ENCODE measurements at regions not wholly inside any gene's neighbourhood (a gene's known extent, or its start where the extent isn't known, plus 50 kb on each side); places are given as distances from the start of the nearest gene placed in this dataset.
A peak's percentile ranks its signal among the peaks of the same experiment; 100 is the strongest.

DNA sequence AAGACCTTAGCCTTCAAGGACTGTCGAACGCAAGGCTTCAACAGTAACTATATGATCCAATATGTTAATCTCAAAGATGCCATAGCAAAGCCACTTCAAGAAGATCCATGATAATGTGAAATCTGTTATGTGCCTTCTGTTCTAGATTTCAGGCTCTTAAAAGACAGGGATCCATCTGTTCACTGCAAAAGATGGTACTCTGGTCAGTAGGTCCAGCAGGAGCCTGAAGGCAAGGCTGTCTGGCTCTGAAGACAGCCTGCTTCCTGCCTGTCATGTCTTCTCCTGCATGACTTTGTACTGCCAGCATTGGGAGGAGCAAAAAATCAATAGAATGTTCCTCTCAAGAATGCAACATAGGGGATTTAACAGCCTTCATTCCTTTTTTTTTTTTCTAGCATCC lies 270.8 kb upstream of the PARD3B start:
- no peak for DNase-seq (ENCODE audit: low spot score)

DNA sequence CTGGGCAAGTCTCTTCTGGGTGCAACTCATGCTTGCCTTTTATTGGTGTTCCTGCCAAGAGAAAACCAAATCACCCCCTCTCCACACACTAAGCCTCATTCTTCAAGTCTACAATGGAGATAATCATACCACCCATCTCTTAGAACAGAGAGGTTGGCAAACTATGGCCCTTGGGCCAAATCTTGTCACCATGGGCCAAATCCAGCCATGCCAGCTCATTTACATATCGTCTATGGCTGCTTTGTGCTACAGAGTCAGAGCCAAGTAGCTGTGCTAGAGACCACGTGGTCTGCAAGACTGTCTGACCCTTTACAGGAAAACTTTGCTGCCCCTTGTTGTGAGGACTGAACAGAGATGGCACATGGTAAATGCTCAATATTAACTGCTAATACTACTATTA lies 270.3 kb upstream of the PARD3B start:
- peak; percentile 96 for DNase-seq (ENCODE audit: low spot score)

DNA sequence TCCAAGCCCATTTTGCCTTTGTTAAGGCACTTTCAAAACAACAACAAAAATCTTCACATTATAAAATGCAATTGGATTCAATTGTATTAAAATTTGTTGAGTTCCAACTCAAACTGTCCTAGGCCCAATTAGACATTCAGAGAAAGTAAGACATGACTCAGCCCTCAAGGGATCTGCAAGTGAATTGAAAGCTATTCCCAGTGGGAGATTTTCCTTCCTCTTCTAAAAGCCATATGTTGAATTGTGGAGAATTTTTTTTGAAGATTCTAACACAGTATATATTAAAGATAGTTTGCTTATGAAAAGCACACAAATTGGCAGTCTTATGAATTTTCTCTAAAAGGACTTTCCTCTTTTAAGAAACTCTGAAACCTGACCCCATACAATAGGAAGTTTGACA lies 268.0 kb upstream of the PARD3B start:
- DNase-seq (ENCODE audit: low spot score) = no peak

DNA sequence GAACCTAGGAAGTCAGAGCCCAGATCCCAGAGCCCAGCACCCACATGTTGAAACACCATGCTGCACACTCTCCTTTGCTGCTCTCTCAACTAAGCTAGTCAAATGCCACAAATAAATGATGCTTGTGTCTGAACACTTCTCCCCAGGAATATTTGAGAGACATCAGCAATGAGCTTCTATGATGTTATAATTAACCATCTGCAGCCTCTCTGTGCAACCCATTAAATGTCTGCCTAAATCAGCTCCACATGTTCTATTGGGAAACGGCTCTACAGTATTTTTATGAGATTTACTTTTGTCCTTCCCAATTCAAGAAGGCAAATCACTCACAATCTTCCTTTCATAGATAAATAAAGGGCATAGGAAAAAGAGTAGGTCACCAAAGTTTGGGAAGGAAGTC lies 266.8 kb upstream of the PARD3B start:
- DNase-seq (ENCODE audit: low spot score) = no peak

DNA sequence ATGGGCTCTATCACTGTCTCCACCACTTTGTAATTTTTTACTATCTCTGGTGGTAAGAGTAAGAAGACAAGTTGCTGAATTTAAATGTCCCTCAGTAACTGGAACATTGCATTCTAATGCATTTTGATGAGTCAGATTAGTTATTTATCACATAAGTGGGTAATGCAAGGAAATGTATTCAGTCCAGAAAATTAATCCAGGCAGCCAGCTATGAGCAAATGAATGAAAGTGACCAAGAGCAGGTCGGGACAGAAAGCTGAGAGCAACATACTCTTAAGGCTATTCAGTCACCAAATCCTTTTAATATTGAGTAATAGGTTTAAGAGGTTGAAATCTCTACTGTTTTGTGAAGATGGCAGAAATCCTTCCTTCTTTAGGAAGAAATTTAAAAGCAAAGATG lies 265.5 kb upstream of the PARD3B start:
- no peak for DNase-seq (ENCODE audit: low spot score)

DNA sequence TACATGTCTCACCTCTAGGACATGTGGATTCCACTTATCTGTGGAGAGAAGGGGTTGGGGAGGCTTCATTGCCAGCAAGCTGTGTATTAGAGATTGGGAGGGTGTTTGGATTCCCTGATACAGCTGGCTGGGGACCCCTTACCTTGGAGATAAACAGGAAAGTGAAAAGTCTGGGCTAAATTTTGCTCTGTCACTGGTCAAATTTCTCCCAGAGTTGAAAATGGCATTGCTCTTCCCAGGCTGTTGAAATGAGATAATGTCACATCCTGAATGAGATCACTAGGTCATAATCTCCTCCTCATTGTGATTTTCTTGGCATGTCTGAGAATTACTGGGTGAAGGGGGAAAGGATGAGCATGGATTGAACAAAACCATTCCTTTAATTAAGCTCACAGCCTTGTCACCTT lies 265.0 kb upstream of the PARD3B start:
- DNase-seq (ENCODE audit: low spot score) = no peak

DNA sequence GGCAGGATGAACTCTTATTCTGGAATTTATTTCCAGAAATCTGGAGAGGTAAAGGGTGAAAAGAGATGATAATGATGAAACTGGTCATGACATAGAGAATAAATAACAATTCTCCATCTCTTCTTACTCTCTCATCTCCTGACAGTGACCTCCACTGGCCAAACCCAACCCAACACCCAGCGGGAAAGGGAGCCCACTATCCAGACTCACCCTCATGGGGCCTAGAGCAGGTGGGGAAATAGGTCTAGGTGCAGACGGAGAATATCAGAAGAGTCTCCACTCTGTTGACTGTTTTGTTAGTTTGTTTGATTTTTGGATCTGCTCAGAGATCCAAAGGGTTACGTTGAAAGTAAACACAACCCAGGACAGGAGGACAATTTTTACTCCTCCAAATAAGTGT lies 263.2 kb upstream of the PARD3B start:
- DNase-seq (ENCODE audit: low spot score) = no peak

DNA sequence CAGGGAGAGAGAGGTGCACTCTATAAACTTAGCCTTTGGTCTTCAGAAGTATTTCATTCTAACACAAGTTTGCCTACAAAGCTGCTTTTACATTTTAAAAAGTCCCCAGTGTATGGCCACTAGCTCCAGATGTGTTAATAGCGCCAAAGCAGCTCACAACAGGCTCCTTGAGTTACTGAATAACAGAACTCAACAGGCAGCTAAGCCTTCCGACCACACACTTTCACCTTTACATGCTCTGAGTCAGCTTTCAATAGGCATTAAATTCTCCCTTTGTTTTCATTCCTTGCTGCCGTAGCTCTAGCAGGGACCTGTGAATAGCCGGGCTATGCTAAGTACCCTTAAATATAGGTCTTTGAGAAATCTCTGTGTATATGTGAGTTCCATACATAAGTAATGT lies 262.8 kb upstream of the PARD3B start:
- DNase-seq (ENCODE audit: low spot score) = no peak

DNA sequence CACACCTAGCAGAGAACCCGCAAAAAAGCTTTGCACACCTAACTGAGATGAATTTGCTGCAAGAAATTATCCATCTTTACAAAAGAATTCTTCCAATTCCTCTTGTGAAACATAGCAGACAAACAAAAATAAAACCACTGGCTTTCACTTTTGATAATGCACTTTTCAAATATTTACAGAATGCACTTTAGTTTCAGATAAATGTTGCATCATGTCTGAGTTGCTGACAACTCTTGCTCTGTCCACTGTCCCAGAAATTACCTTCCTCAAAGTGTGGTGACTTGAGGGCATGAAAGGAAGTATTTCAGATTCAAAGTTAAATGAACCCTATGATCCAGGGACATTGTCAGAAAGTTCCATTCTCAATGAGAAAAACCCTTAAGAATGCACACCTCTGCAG lies 256.2 kb upstream of the PARD3B start:
- no peak for DNase-seq (ENCODE audit: low spot score)

DNA sequence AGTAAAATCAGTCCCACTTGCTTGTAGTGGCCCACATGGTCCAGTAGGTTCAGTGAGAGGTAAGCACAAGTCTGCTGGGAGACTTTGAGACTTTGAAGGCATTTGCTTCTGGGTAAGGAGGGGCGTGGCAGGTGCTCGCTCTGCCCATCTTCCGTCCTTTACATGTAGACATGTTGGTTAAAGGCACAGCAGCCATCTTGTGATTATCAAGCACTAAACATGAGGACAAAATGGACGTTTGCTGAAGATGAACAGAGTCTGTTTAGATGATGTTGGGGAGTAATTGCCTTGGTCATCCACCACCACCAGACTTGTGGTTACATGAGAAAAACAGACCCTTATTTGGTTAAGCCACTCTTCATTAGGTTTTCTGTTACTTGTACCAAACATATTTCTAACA lies 252.8 kb upstream of the PARD3B start:
- no peak for DNase-seq (ENCODE audit: low spot score)

DNA sequence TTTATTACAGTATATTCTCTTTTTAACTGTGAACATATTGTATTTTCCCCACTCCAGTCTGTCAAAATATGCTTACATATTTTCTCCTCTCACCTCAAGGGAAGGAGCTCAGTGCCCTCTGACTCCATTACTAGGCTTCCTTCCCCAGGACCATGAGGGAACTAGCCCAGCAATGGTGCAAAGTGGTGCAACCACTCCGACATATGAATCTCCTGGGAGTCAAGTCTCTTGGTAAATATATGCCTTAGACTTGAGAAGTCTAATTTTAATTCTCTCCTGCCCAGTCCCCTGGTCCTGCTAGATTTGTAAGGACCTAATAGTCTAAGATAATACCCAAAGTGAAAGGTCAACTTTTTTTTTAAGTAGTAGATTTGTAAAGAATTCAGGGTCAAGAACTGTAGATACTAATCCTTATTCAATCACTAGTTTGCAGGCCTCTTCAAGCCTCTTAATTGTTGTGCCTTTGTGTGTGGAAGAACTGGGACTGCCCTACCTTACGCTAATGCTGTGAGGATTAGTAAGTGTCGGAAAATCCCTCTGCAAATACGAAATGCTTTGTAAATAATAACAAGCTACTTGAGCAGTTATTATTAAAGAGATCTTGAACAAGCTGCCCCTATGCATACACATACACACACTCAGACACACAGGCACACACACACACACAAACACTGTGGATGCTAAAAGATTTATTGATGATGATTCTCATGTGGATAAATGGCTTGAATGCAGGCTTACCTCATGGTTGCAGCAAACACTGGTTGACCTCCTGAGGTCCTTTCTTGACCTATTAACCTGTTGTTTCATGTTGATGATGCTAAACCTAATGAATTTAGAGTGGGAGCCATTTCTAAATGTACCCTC lies 251.2 kb upstream of the PARD3B start:
- no peak for DNase-seq (ENCODE audit: low spot score)

DNA sequence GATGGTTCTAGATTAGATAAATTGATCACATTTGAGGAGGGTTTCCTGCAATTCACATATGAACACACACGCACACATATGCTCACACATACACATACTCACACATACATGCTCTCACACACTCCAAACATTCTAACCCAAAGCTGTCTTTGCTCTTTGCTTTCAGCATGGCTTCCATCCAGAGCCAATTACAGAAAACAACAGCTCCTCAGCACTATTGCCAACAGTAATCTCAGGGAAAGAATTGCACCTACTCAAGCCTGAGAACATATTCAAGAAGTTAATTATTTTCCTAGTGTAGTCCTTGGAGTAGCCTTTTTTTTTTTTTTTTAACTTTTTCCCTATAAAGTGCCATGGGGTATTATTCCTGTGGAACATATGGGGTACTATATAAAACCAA lies 246.9 kb upstream of the PARD3B start:
- no peak for DNase-seq (ENCODE audit: low spot score)

DNA sequence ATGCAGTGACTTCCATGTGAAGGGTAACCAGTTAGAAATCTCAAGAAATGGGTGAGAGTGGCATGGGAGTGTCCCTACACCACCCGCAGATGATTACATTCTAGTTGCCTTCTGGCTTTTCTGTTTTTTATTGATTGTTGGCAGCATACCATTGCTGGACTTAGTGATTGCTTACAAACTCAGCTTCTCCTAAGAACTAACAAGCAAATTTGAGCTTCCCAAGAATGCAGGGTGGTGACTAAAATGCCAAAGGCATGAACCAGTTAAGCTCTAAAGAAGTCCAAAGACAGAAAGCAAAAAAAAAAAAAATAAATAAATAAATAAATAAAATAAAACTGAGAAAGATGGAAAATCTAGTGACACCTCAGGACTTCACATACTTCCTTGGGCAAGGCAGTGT lies 245.5 kb upstream of the PARD3B start:
- no peak for DNase-seq (ENCODE audit: low spot score)

DNA sequence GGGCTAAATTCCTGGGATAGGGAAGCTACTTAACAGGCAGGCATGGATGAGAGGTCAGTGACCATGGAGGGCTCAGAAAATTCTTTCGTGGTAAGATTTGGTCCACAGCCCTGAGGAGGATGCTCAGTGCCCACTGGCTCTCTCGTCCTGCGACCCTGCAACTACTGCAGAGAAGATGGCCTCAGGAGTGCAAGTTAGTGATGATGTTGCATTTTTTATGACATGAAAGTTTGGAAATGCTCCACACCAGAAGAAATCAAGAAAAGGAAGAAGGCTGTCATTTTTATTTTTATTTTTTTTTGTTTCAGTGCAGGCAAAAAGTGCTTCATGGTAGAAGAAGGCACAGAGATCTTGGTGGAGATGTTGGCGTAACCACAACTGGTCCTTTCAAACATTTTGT lies 238.6 kb upstream of the PARD3B start:
- no peak for DNase-seq (ENCODE audit: low spot score)

DNA sequence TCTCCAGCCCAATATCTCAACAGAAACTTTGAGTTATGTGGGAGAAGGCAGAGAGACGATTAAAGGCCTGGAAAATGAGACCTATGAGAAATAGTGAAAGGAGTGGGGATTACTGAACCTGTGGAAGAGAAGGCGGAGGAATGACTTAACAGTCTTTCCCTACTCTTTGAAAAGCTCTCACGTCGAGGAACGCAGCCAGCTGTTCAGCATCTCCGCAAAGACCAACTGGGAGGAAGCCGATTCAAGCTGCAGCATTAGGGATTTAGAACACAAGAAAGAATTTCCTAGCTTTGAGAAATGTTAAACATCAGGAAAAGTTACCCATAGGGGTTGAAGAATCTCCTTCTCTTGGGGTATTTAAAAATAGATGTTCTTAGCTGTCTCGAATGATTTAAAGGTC lies 233.2 kb upstream of the PARD3B start:
- no peak for DNase-seq (ENCODE audit: low spot score)

DNA sequence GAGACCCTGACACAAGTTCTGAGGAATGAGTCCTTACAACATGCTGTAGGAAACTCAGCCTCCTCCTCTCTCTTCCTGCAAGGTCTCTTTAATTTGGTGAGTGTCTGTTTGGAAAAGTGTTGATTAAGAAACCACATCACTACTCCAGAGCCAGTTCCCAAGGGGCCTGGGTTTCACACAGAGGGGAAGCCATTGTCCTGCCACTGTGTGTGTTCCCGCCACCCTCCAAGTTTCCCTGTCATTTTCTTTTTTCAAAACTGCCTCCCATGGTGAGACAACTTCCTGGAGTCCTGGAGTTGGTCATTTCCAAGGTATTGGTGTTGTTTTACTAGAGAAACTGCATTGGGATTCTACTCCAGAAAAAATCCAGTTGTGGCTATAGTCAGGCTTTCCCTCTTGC lies 232.0 kb upstream of the PARD3B start:
- no peak for DNase-seq (ENCODE audit: low spot score)

DNA sequence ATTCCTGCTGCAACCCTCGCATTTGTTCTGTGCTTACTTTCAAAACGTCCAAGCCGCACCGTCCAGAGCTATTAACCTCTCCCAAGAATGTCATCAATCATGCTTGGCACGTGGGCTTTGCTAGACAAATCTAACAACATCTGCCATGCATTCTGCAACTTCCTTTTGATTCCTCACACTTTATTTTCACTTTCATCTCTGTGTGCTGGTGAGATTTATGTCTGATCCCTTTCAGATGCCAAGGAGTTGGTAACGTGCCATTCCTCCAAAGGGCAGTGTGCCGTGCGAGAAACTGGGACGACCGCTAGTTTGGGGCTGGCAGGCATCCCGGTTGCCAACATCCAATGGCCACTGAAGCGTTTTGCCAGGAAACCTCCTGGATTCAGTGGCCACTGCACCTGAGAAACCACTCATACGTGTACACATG lies 230.0 kb upstream of the PARD3B start:
- DNase-seq (ENCODE audit: low spot score) = peak; percentile 15

DNA sequence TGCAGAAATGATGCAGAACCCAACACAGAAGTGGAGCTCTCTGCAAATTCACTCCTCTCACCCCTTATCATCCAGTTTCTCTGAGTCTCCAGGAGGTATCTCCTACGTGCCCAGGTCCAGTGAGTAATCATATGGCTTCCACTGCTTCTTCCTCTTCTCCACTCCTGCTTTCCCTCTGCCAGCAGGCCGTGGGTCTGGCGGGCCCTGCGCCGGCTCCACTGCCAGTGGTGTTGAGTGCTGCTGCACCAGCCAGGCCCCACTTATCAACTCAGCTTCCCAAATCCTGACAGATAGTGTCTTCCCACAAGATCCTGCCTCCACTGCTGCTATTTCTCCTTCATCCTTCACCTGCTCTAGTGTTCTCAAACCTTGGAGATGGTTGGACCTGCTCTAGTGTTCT lies 227.6 kb upstream of the PARD3B start:
- DNase-seq (ENCODE audit: low spot score) = no peak

DNA sequence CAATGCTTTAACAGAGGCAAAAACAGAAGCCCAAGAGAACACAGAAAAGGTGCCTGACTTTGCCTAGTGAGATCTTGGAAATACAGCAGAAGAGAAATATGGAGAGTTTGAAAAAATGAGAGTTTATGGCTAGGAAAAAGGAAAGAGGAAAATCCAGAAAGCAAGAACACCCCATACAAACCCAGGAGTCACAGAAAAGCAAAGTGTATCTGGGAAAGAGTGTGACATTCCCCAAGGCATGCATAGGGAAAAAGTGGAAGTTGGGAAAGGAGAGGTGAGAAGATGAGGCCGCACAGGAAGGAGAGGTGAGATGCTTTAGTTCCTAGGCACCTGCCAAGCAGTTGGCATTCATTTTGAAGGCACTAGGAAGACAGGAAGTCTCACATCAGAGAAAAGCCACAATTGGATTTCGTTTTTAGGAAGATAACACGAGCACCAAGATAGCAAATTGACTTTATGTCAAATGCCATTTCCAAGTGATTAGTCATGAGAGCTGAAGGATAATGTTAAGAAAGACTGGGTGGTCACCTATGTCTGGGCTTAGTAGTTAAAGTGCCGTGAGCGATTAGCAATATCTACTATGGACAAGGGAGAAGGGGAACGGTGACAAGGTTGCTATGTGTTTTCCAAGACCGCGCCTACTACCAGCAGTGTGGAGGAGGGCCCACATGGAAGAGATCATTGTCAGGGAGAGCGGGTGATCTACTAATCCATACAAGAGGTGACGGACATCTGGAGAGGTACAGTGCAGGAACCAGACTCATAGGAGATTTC lies 224.1 kb upstream of the PARD3B start:
- no peak for DNase-seq (ENCODE audit: low spot score)

DNA sequence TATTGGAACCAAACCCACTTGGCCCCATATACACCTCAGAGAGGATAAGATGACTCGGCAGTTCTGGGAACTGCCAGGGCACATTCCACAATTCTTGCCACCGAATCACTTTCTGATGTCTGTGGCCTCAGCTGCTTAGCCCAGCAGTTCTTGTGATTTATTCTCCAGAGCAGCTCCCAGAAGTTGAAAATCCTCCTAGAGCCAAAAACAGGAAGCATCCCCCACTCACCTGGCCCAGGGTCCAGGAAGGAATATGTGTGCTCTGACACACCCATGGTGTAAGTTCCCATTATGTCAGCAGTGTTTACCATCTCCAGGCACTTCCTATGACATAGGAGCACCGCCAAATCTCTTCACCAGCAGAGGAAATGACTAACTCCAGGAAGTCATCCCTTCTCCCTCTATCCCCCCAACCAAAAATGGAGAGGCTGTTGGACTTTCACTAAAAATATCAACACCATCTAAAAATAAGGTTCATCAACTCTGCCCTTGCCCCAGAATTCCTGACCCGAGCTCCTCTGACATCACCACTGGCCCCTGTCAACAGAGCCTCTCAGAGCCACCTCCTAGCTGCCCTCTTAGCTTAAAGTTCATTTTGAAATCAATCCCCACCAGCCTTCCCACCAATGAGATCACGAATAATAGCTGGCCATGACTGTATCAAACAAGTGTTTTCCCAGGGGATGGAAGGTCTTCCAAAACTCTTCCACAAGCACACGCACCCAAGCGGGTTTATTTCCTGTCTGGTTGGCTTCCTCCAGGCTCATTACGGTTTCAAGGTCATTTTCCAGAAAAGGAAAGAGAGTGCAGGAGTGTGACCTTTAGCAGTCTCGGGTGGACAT lies 223.1 kb upstream of the PARD3B start:
- DNase-seq (ENCODE audit: low spot score) = no peak

DNA sequence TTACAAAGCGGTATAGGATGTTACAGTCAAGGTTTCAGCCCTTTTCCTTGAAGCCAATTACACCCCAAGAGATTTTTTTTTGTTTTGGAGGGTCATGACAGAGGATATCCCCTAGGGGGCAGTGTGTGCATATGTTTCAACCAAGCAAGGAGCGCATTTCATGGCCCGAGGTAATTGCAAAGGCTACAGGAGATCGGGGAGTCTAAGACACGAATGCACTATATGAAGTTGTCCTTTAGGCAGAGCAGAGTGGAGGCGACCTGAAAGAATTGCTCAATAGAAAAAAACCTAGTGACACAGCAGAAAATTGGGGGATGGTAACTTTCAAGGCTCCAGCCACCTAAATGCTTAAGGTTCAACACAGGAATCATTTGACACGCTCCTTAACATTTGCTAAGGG lies 219.8 kb upstream of the PARD3B start:
- peak; percentile 78 for DNase-seq (ENCODE audit: low spot score)

DNA sequence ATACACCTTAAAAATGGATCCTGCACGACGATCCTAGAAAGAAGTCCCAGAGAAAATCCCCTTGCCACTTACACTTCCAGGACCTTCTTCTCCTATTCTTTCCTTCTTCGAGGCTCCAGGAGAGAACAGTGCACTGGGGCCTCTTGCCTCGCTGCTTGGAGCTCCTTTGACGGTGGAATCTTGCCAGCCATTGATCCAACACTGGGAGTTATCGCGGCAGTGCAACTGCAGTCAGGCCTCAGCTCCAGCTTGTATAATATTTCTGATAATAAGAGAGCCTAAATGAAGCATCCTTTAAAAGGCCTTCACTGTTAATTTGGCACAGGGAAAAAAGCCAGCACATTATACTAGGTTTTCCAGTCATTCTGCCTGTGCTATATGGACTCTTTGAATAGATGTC lies 216.9 kb upstream of the PARD3B start:
- no peak for DNase-seq (ENCODE audit: low spot score)

DNA sequence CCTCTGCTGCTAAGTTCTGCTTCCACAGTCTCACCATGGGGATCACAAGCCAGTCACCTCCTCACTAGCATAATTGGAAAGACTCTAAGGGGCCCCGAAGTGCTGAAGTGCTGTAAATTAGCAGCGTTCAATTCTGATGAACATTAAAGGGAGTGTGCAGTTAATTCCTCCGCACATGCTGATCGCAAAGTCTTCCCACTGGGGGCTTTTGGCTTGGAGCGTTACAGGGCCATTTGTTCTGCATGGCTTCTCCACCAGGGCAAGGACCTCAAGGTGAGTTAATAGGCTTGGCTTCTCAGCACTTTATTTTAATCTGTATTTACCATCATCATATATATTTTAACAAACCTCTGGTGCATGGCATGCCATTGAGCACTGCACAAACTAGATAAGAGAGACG lies 216.3 kb upstream of the PARD3B start:
- DNase-seq (ENCODE audit: low spot score) = no peak

Measured in putamen (tissue), 1 donor.